ENCODE measurements at regions not wholly inside any gene's neighbourhood (a gene's known extent, or its start where the extent isn't known, plus 50 kb on each side); places are given as distances from the start of the nearest gene placed in this dataset.

- no peak for DNase-seq (ENCODE audit: low read depth, low spot score)
- H3K27ac ChIP-seq: peak overlapping the region; percentile 53
Measured at GRCh38 chr12:16913832-16914490, 308.0 kb upstream of the LMO3 start.

- no peak overlapping the region for H3K27ac ChIP-seq
- no peak for DNase-seq (ENCODE audit: low read depth, low spot score)
Measured at GRCh38 chr12:16901946-16902345, 296.0 kb upstream of the LMO3 start.

- no peak for DNase-seq (ENCODE audit: low read depth, low spot score)
- H3K27ac ChIP-seq: no peak overlapping the region
Measured at GRCh38 chr12:16893426-16893825, 287.5 kb upstream of the LMO3 start.

- H3K27ac ChIP-seq: no peak overlapping the region
- DNase-seq (ENCODE audit: low read depth, low spot score): no peak
Measured at GRCh38 chr12:16891673-16892072, 285.7 kb upstream of the LMO3 start.

- no peak overlapping the region for H3K27ac ChIP-seq
Measured at GRCh38 chr12:16884819-16885218, 278.9 kb upstream of the LMO3 start.

GRCh38 chr12:16884056-16884455 lies 278.1 kb upstream of the LMO3 start:
- no peak overlapping the region for H3K27ac ChIP-seq
- DNase-seq (ENCODE audit: low read depth, low spot score): no peak

More at GRCh38 chr12:16884819-16885218, 278.9 kb upstream of the LMO3 start:
- DNase-seq (ENCODE audit: low read depth, low spot score): no peak

DNA sequence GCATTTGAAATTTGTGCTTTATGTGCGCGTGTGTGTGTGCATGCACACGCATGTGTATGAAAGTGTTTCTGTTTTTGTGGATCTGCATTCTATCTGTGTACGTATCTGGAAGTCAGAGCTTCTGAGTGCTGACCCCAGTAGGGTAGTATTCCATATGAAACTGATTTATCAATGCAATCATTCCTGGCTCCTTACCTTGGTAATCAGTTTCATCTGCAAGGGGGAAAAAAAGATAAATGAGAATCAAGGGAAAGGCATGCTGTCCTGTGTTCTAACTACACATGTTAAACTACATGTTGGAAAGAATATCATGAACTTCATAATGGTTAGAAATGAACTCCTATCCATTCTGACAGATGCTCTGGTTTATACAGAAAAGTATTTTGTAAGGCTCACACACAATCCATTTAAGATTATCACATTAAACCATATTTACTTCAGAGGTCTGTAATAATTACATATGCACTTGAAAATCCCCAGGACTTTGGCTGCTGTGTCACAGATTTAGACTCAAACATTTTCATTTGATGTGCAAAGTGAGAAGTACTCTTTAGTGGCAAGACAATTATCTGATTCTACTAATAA lies 276.1 kb upstream of the LMO3 start:
- no peak overlapping the region for H3K27ac ChIP-seq
- no peak for DNase-seq (ENCODE audit: low read depth, low spot score)

- DNase-seq (ENCODE audit: low read depth, low spot score): no peak
- no peak overlapping the region for H3K27ac ChIP-seq
Measured at GRCh38 chr12:16880864-16881285, 274.9 kb upstream of the LMO3 start.

GRCh38 chr12:16870845-16871244 lies 264.9 kb upstream of the LMO3 start:
- DNase-seq (ENCODE audit: low read depth, low spot score): no peak
- H3K27ac ChIP-seq: no peak overlapping the region

GRCh38 chr12:16863742-16864141 lies 257.8 kb upstream of the LMO3 start:
- H3K27ac ChIP-seq: no peak overlapping the region

GRCh38 chr12:16857456-16857923 lies 251.5 kb upstream of the LMO3 start:
- H3K27ac ChIP-seq: no peak overlapping the region
- no peak for DNase-seq (ENCODE audit: low read depth, low spot score)

More at GRCh38 chr12:16863742-16864141, 257.8 kb upstream of the LMO3 start:
- DNase-seq (ENCODE audit: low read depth, low spot score): no peak

DNA sequence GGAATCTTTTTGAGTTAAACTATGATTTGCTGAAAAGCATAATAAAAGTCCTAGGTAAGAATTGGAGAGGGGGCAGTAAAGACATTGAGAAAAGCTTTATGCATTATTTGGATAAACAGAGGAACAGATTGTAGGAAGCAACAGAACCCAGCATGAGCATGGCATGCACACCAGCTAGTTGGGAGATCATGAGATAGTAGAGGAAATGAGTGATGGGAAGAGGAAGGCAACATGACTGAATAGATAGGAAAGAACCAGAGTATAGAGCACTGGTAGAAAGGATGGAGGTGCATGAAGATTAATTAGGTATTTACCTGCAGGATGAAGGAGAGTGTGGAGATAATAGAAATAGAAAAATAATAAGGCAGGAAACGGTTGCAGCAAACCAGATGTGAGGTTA lies 248.5 kb upstream of the LMO3 start:
- no peak overlapping the region for H3K27ac ChIP-seq
- no peak for DNase-seq (ENCODE audit: low read depth, low spot score)

GRCh38 chr12:16849473-16849872 lies 243.5 kb upstream of the LMO3 start:
- DNase-seq (ENCODE audit: low read depth, low spot score): no peak
- H3K27ac ChIP-seq: no peak overlapping the region

DNA sequence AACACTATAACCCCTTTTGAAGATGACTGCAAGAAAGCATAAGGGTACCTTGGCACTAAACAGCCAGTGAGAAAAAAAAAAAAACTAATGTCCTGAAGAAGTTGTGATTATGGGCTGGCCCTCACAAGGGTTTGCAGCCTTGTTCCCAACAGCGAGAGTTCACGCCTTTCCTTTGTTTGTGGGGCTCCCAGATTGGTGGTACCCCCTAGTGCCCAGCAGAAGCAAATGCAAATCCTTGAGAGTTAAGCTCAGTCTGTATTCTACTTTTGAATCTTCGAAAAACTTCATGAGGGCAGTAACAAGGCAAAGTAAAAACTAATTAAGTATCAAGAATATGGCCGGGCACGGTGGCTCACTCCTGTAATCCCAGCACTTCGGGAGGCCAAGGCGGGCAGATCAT lies 238.9 kb upstream of the LMO3 start:
- DNase-seq (ENCODE audit: low read depth, low spot score): no peak
- H3K27ac ChIP-seq: no peak overlapping the region

- H3K27ac ChIP-seq: no peak overlapping the region
- DNase-seq (ENCODE audit: low read depth, low spot score): no peak
Measured at GRCh38 chr12:16833376-16834015, 227.5 kb upstream of the LMO3 start.

DNA sequence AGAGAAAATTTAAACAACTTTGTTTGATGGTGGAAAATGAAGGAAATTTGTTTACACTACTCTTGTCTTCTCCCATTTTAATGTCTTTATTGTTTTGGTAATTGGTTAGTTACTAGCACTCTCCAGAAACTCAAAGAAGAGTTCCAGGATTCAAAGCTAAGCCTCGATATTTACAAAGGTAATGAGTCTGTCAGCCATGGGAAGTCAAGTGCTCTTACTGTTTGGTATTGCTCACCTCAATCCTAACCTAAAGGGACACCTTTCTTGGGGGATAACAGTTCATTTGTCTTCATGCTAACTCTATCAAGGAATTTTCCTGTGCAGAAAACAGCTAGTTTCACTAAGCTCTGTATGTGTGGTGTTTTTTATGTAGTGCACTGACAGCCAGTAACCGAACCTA lies 222.9 kb upstream of the LMO3 start:
- H3K27ac ChIP-seq: no peak overlapping the region
- no peak for DNase-seq (ENCODE audit: low read depth, low spot score)

DNA sequence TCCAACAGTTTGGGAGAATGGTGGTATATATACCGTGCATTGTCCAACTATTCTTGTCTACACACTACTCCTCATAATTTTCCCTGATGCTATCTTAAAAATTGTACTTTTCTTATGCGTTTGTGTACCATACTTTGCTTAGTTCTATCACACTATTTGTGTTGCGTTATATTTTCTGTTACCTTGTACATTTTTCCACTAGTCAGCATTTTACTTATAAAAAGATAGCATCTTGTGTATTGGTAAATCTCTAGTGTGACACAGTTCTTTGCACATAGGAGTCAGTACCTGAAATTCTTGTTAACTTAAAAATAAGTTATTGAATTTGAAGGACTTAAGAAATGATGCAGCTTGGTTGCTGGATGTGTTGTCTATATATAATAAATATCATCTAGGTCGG lies 201.8 kb upstream of the LMO3 start:
- H3K27ac ChIP-seq: no peak overlapping the region
- no peak for DNase-seq (ENCODE audit: low read depth, low spot score)

- H3K27ac ChIP-seq: no peak overlapping the region
- no peak for DNase-seq (ENCODE audit: low read depth, low spot score)
Measured at GRCh38 chr12:16796168-16796567, 190.2 kb upstream of the LMO3 start.

DNA sequence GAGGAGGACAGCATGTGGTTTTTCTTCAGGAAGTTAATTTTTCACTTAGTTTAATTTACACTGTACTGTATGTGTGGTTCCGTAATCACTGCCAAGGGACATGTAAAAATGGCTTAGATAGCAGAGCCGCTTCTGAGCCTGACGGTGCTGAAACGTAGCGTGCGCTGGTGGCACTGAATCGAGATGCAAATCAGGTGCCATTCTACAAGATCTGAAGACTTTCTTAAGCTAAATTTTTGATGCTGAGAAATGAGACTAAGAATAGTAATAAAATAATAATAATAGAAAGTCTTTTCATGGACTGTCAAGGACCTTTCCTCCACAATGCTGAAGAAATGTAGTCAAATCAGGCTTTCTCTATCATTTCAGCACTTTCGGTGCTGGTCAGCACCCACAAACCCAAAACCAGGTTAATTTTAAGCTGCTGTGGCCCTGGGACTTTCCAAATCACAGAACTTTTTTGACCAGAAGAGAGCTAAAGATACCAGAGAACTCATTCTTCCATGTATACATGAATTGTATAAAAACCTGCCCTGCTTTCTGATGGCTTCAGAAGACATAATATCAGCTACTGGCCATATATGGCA lies 183.3 kb upstream of the LMO3 start:
- no peak overlapping the region for H3K27ac ChIP-seq
- DNase-seq (ENCODE audit: low read depth, low spot score): no peak

DNA sequence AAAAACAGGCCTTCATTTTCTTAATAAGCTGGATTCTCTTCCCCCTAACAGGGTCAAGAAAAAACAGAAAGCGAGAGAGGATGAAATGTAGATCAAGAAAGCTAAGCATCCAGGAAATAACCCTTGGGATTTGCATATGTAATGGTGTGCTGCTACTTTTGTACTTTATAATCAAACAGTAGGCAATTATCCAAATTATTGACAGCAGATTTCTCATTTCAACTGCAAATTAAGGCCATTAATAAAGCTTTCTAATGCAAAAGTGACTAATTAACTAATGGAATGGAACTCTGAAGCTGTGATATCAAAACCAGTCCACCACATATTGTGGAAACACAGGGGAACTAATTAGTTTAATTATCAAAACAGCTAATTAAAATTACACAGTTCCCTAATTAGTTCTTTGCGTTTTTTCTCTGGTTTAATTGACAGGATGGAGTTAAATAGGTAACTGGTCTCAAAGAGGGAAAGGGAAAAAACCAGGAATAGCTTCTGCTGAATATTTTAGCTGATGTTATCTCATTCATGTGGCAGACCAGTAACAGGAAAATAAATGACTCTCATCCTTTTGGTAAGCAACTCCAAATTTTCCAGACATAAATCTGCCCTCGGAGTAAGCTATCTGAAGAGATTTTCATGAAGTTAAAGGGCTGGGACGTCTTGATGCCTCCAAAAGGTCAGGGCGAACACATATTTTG lies 182.7 kb upstream of the LMO3 start:
- no peak overlapping the region for H3K27ac ChIP-seq
- no peak for DNase-seq (ENCODE audit: low read depth, low spot score)

DNA sequence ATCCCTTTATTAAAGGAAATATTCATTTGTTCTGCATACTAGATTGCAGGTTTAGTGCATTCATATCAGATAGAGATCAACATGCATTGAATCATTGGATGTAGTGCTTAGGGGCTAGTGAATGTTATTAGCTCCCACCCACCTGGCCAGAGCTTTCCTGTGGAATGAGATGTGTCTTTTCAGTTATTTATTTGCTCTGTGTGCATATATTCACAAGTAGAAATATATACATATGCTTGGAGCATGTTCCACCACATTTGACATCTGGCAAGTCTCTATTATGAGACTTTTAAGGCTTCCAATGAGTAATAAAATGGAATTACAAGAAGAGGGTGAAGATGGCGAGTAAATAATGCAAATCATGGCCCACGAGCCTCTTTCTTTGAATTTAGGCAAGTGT lies 180.0 kb upstream of the LMO3 start:
- no peak overlapping the region for H3K27ac ChIP-seq
- DNase-seq (ENCODE audit: low read depth, low spot score): no peak

Measured in epithelial cell of prostate (primary cell).